ENCODE measurements at regions not wholly inside any gene's neighbourhood (a gene's known extent, or its start where the extent isn't known, plus 50 kb on each side); places are given as distances from the start of the nearest gene placed in this dataset.
"Not testable (repeated sequence)": the region's sequence is repeated elsewhere in the genome, so short reads cannot be mapped to it uniquely, and the experiment has no call there.

GRCh38 chr6:85005494-85005893 lies 241.1 kb upstream of the TBX18 start:
- DNase-seq, result no peak

- no peak for DNase-seq
Measured at GRCh38 chr6:85004361-85004995, 240.1 kb upstream of the TBX18 start.

GRCh38 chr6:85002847-85003246 lies 238.4 kb upstream of the TBX18 start:
- DNase-seq, result no peak

- no peak for DNase-seq
Measured at GRCh38 chr6:85000001-85000400, 235.6 kb upstream of the TBX18 start.

GRCh38 chr6:84998223-84998622 lies 233.8 kb upstream of the TBX18 start:
- no peak for DNase-seq

- DNase-seq, result not testable (repeated sequence)
Measured at GRCh38 chr6:84988766-84989165, 224.4 kb upstream of the TBX18 start.

- not testable (repeated sequence) for DNase-seq
Measured at GRCh38 chr6:84985490-84985889, 221.1 kb upstream of the TBX18 start.

- DNase-seq, result no peak
Measured at GRCh38 chr6:84979541-84979940, 215.1 kb upstream of the TBX18 start.

- no peak for DNase-seq
Measured at GRCh38 chr6:84977363-84977705, 212.9 kb upstream of the TBX18 start.

- no peak for DNase-seq
Measured at GRCh38 chr6:84976526-84977362, 212.3 kb upstream of the TBX18 start.

- no peak for DNase-seq
Measured at GRCh38 chr6:84975316-84975715, 210.9 kb upstream of the TBX18 start.

- no peak for DNase-seq
Measured at GRCh38 chr6:84973606-84974005, 209.2 kb upstream of the TBX18 start.

GRCh38 chr6:84967965-84968364 lies 203.6 kb upstream of the TBX18 start:
- DNase-seq, result no peak

GRCh38 chr6:84967389-84967788 lies 203.0 kb upstream of the TBX18 start:
- no peak for DNase-seq

- no peak for DNase-seq
Measured at GRCh38 chr6:84953111-84953755, 188.8 kb upstream of the TBX18 start.

- not testable (repeated sequence) for DNase-seq
Measured at GRCh38 chr6:84944926-84945325, 180.5 kb upstream of the TBX18 start.

GRCh38 chr6:84943905-84944304 lies 179.5 kb upstream of the TBX18 start:
- DNase-seq, result no peak

- not testable (repeated sequence) for DNase-seq
Measured at GRCh38 chr6:84941609-84942008, 177.2 kb upstream of the TBX18 start.

- no peak for DNase-seq
Measured at GRCh38 chr6:84929212-84929611, 164.8 kb upstream of the TBX18 start.

GRCh38 chr6:84927551-84927950 lies 163.2 kb upstream of the TBX18 start:
- DNase-seq, result no peak

- no peak for DNase-seq
Measured at GRCh38 chr6:84926189-84927155, 162.1 kb upstream of the TBX18 start.

- no peak for DNase-seq
Measured at GRCh38 chr6:84921891-84922290, 157.5 kb upstream of the TBX18 start.

GRCh38 chr6:84920021-84920420 lies 155.6 kb upstream of the TBX18 start:
- no peak for DNase-seq
